ENCODE measurements at regions not wholly inside any gene's neighbourhood (a gene's known extent, or its start where the extent isn't known, plus 50 kb on each side); places are given as distances from the start of the nearest gene placed in this dataset.

DNA sequence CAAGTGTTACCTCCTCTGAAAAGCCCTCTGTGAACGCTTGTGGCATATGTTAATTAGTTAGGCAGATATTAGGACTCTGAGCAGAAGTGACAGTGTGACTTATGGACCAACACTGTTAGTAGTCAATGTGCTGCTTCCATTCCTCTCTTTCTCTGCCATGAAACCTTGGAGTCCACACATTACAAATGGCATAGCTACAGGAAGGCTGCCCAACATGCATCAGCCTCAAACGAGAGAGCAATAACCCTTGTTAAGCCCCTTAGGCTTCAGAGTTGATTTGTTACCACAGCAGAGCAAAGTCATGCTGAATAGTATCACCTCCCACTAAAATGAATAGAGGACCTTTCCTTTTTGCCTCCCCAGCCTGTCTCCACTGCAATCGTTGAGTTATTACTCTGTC, 397.7 kb upstream of the SMARCA2 start (continued):
- TF ChIP-seq, protein P1, sequence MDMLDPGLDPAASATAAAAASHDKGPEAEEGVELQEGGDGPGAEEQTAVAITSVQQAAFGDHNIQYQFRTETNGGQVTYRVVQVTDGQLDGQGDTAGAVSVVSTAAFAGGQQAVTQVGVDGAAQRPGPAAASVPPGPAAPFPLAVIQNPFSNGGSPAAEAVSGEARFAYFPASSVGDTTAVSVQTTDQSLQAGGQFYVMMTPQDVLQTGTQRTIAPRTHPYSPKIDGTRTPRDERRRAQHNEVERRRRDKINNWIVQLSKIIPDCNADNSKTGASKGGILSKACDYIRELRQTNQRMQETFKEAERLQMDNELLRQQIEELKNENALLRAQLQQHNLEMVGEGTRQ (IDR thresholded peaks at IDR 0.05; ENCODE audit: borderline replicate concordance, low read depth, low read length) = no peak
- TF ChIP-seq, protein P2, sequence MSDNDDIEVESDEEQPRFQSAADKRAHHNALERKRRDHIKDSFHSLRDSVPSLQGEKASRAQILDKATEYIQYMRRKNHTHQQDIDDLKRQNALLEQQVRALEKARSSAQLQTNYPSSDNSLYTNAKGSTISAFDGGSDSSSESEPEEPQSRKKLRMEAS (IDR thresholded peaks at IDR 0.05; ENCODE audit: low read depth) = no peak
- TF ChIP-seq, protein P3, sequence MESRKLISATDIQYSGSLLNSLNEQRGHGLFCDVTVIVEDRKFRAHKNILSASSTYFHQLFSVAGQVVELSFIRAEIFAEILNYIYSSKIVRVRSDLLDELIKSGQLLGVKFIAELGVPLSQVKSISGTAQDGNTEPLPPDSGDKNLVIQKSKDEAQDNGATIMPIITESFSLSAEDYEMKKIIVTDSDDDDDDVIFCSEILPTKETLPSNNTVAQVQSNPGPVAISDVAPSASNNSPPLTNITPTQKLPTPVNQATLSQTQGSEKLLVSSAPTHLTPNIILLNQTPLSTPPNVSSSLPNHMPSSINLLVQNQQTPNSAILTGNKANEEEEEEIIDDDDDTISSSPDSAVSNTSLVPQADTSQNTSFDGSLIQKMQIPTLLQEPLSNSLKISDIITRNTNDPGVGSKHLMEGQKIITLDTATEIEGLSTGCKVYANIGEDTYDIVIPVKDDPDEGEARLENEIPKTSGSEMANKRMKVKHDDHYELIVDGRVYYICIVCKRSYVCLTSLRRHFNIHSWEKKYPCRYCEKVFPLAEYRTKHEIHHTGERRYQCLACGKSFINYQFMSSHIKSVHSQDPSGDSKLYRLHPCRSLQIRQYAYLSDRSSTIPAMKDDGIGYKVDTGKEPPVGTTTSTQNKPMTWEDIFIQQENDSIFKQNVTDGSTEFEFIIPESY (IDR thresholded peaks at IDR 0.05; ENCODE audit: borderline replicate concordance, low read depth) = no peak
- TF ChIP-seq GATA2 (CRISPR knock-in tag; IDR thresholded peaks at IDR 0.05) (no peak), FOXM1 (IDR thresholded peaks at IDR 0.05; ENCODE audit: low read depth) (no peak), RCOR1 (IDR thresholded peaks at IDR 0.05; ENCODE audit: low read length) (no peak), FOXJ3 (CRISPR knock-in tag; IDR thresholded peaks at IDR 0.05) (no peak), ELF1 (IDR thresholded peaks at IDR 0.05) (no peak), RAD21 (IDR thresholded peaks at IDR 0.05; ENCODE audit: low read length) (no peak), TAF1 (IDR thresholded peaks at IDR 0.05; ENCODE audit: borderline replicate concordance, low read depth, low read length) (no peak), TEAD4 (IDR thresholded peaks at IDR 0.05; ENCODE audit: borderline replicate concordance, insufficient read depth) (no peak)

DNA sequence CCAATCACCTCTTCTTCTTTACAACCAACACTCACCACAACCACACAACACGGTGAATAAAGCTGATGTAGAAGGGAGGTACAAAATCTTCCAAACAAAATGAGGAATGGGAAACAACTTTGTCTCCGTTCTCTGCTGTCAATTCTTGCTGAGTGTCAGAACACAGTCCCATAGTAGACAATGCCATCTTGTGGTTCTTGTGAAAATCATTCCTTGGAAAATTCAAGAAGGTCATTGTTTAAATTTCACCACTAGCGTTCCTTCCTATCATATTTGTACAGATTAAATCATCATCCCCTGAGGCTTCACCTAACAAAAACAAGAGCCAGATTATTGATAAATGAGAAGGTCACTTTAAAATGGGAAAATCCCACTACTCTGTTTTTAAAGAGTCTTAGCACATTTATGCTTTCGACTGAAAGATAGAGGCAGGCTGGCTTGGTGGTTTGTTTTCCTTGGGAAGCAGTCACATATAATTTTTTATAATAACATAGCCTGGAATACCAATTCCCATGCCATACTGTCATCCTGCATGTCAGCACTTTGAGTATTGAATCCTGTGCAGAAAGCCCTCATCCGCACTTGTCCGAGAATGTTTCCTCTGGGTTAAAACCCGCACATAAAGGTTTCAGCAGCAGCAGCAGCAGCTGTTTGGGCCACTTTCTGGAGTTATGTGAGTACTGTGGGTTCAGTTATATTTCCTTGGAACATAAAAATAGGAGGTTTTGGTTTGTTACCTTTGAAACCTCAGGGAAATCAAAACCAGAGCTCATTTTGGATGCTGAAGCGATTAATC, 395.0 kb upstream of the SMARCA2 start:
- Histone ChIP-seq H3K4me2 (no peak overlapping the region), H3K9me2 (no peaks in the 10 kb centered on the region), H2AFZ (ENCODE audit: low read depth) (no peak overlapping the region), H3K27ac (ENCODE audit: low read depth in 2 of 2, low read length in 1 of 2) (no peak overlapping the region), H3K4me3 (ENCODE audit: low read depth in 2 of 2, low read length in 1 of 2) (no peak overlapping the region; a peak in 1 of 4 replicates), H3K9ac (no peak overlapping the region), H3K4me1 (ENCODE audit: control insufficient read depth in 1 of 2, insufficient read depth in 2 of 2, low read depth in 1 of 2, low read length in 1 of 2) (no peaks in the 10 kb centered on the region), H3K79me2 (ENCODE audit: insufficient read depth) (no peaks in the 10 kb centered on the region), H3K27me3 (ENCODE audit: insufficient read depth) (no peaks in the 10 kb centered on the region), H4K20me1 (ENCODE audit: insufficient read depth) (no peaks in the 10 kb centered on the region), H3F3A (replicated peaks; ENCODE audit: insufficient read depth) (no peaks in the 10 kb centered on the region), H3K36me3 (replicated peaks in 1 of 2; ENCODE audit: control insufficient read depth in 1 of 2, insufficient read depth in 2 of 2, low read length in 1 of 2) (no peaks in the 10 kb centered on the region), H3K9me3 (no peaks in the 10 kb centered on the region)
- DNase-seq = no peak
- ChIA-PET POLR2A (no interaction called here), CTCF (no interaction called here)
- 25% methylated on average over 8 of the region's 8 CpGs for WGBS (ENCODE audit: low lambda C conversion rate)
- TF ChIP-seq TEAD4 (IDR thresholded peaks at IDR 0.05; ENCODE audit: borderline replicate concordance, insufficient read depth) = no peak
- TF ChIP-seq RAD21 (IDR thresholded peaks at IDR 0.05; ENCODE audit: low read length) = peak; percentile 40
- TF ChIP-seq POLR2AphosphoS5 (IDR thresholded peaks at IDR 0.05; ENCODE audit: low read depth, low read length) = no peak
- TF ChIP-seq FOXM1 (IDR thresholded peaks at IDR 0.05; ENCODE audit: low read depth) = no peak
- TF ChIP-seq CHD2 (IDR thresholded peaks at IDR 0.05; ENCODE audit: low read length, partially characterized antibody) = no peak
- TF ChIP-seq, protein P1 (IDR thresholded peaks at IDR 0.05; ENCODE audit: borderline replicate concordance, low read depth, low read length) = no peak
- TF ChIP-seq GATA2 (CRISPR knock-in tag; IDR thresholded peaks at IDR 0.05) = no peak
- TF ChIP-seq, protein P4, sequence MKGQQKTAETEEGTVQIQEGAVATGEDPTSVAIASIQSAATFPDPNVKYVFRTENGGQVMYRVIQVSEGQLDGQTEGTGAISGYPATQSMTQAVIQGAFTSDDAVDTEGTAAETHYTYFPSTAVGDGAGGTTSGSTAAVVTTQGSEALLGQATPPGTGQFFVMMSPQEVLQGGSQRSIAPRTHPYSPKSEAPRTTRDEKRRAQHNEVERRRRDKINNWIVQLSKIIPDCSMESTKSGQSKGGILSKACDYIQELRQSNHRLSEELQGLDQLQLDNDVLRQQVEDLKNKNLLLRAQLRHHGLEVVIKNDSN (IDR thresholded peaks at IDR 0.05; ENCODE audit: borderline replicate concordance, low read depth) = no peak
- no peak for TF ChIP-seq SIN3A (IDR thresholded peaks at IDR 0.05; ENCODE audit: borderline replicate concordance, low read depth, low read length)
- TF ChIP-seq, protein P5, sequence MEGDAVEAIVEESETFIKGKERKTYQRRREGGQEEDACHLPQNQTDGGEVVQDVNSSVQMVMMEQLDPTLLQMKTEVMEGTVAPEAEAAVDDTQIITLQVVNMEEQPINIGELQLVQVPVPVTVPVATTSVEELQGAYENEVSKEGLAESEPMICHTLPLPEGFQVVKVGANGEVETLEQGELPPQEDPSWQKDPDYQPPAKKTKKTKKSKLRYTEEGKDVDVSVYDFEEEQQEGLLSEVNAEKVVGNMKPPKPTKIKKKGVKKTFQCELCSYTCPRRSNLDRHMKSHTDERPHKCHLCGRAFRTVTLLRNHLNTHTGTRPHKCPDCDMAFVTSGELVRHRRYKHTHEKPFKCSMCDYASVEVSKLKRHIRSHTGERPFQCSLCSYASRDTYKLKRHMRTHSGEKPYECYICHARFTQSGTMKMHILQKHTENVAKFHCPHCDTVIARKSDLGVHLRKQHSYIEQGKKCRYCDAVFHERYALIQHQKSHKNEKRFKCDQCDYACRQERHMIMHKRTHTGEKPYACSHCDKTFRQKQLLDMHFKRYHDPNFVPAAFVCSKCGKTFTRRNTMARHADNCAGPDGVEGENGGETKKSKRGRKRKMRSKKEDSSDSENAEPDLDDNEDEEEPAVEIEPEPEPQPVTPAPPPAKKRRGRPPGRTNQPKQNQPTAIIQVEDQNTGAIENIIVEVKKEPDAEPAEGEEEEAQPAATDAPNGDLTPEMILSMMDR (IDR thresholded peaks at IDR 0.05) = 0 out of 2 replicates have a peak, but pooled peaks have one; percentile 19
- TF ChIP-seq, protein P2 (IDR thresholded peaks at IDR 0.05; ENCODE audit: low read depth) = no peak
- TF ChIP-seq TAF1 (IDR thresholded peaks at IDR 0.05; ENCODE audit: borderline replicate concordance, low read depth, low read length) = no peak
- TF ChIP-seq RCOR1 (IDR thresholded peaks at IDR 0.05; ENCODE audit: low read length) = no peak
- no peak for TF ChIP-seq MEF2A (IDR thresholded peaks at IDR 0.05; ENCODE audit: borderline replicate concordance, low read depth)
